LNCaP clone FGC (cell line): ENCODE measurements at regions not wholly inside any gene's neighbourhood (a gene's known extent, or its start where the extent isn't known, plus 50 kb on each side); places are given as distances from the start of the nearest gene placed in this dataset.
"Not testable (repeated sequence)": the region's sequence is repeated elsewhere in the genome, so short reads cannot be mapped to it uniquely, and the experiment has no call there.

Source experiments
- DNase-seq: peaks from one replicate; pipeline ENCODE4 v3.0.0-alpha.2; 2011; ENCODE audit warnings: low read depth
- H3K4me3 ChIP-seq: 2 replicates; pipeline ENCODE4 v1.5.1; 2011; ENCODE audit warnings: mild to moderate bottlenecking, low read depth, low read length, control low read depth
- CTCF ChIP-seq: IDR thresholded peaks from 2 replicates; pipeline ENCODE4 v1.5.1; 2012; ENCODE audit warnings: mild to moderate bottlenecking; ENCODE audit not compliant: control insufficient read depth, insufficient read depth; ENCODE audit errors: extremely low read depth

GRCh38 chr6:130632897-130633296 is 194.3 kb upstream of the SMLR1 start:
- TF ChIP-seq CTCF = no peak
- no peak for DNase-seq
- H3K4me3 ChIP-seq = no peak overlapping the region

- no peak for TF ChIP-seq CTCF
- DNase-seq = no peak
- no peak overlapping the region for H3K4me3 ChIP-seq
Measured at GRCh38 chr6:130643361-130643760, 183.8 kb upstream of the SMLR1 start.

GRCh38 chr6:130644175-130644574 is 183.0 kb upstream of the SMLR1 start:
- DNase-seq = no peak
- no peak overlapping the region for H3K4me3 ChIP-seq
- TF ChIP-seq CTCF = no peak

- not testable (repeated sequence) for H3K4me3 ChIP-seq, DNase-seq
Measured at GRCh38 chr6:130644769-130645168, 182.4 kb upstream of the SMLR1 start.

- no peak overlapping the region for H3K4me3 ChIP-seq
- no peak for DNase-seq
- no peak for TF ChIP-seq CTCF
Measured at GRCh38 chr6:130647246-130647645, 180.0 kb upstream of the SMLR1 start.

GRCh38 chr6:130655586-130655985 is 171.6 kb upstream of the SMLR1 start:
- no peak overlapping the region for H3K4me3 ChIP-seq
- no peak for DNase-seq
- no peak for TF ChIP-seq CTCF

- H3K4me3 ChIP-seq = no peak overlapping the region
- TF ChIP-seq CTCF = no peak
- no peak for DNase-seq
Measured at GRCh38 chr6:130661077-130661476, 166.1 kb upstream of the SMLR1 start.

GRCh38 chr6:130666786-130667185 is 160.4 kb upstream of the SMLR1 start:
- no peak for TF ChIP-seq CTCF
- DNase-seq = no peak
- H3K4me3 ChIP-seq = no peak overlapping the region
